T-helper 17 cell (primary cell): ENCODE measurements at regions not wholly inside any gene's neighbourhood (a gene's known extent, or its start where the extent isn't known, plus 50 kb on each side); places are given as distances from the start of the nearest gene placed in this dataset.

Source experiments
- ATAC-seq: fragments of 150-1000 bp; cut with Tn5 transposase; 2 replicates; pipeline ENCODE4 v1.10.0; 2021; ENCODE audit warnings: mild to moderate bottlenecking, moderate library complexity
- DNase-seq, 3 donors: peaks; one replicate each; pipeline versions ENCODE4 v3.0.0 to v3.0.0-alpha.2; 2020 to 2021
- H3K9me3 ChIP-seq: one replicate; pipeline ENCODE4 v1.7.0; 2013; ENCODE audit warnings: low read length, mild to moderate bottlenecking; ENCODE audit not compliant: control insufficient read depth, poor library complexity, severe bottlenecking
- H3K27ac Mint-ChIP-seq: one replicate; pipeline ENCODE4 v1.8.0; 2022; ENCODE audit warnings: mild to moderate bottlenecking, moderate library complexity, mixed read lengths
- H3K27me3 Mint-ChIP-seq: one replicate; pipeline ENCODE4 v1.8.0; 2022; ENCODE audit warnings: mixed read lengths
- H3K36me3 Mint-ChIP-seq: one replicate; pipeline ENCODE4 v1.8.0; 2022; ENCODE audit warnings: low read depth, mixed read lengths
- H3K4me1 Mint-ChIP-seq: one replicate; pipeline ENCODE4 v1.8.0; 2022; ENCODE audit warnings: mild to moderate bottlenecking, mixed read lengths
- H3K4me3 Mint-ChIP-seq: one replicate; pipeline ENCODE4 v1.8.0; 2022; ENCODE audit warnings: mild to moderate bottlenecking, moderate library complexity, mixed read lengths

DNA sequence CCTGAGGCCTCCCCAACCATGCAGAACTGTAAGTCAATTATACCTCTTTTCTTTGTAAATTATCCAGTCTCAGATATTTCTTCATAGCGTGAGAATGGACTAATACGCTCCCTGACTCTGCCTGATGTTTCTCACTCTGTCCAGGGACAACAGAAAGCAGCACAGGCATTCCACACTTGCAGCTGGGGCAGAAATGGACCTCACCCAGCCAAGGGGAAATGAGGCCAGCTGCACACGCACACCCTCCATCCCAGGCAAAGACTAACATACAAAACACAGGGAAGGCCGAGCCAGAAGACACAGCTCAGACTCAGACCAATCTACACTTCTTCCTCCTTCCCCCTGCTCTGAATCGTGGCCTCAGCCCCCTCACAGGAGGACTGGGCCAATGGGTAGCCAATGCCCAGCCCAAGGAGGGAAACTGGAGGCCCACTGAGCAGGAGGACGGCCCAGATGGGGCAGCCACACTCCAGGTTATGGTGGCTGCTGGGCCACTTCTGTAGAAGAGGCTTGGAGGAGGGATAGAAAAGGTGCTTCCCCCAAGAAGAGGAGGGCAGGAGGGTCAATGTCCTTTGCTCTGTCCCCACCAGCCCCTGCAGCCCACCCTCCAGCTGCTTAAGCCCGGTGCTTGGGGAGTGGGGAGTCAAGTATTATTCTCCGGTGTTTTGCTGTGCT, 228.4 kb downstream of the NPHP4 start:
- Mint-ChIP-seq H3K36me3 (no peaks in the 10 kb centered on the region), H3K4me3 (no peak overlapping the region), H3K4me1 (no peaks in the 10 kb centered on the region), H3K27me3 (peaks cover 51% of the 10 kb centered on the region), H3K27ac (no peak overlapping the region)
- DNase-seq (no peak), ATAC-seq (no peak)
- no peaks in the 10 kb centered on the region for H3K9me3 ChIP-seq

DNA sequence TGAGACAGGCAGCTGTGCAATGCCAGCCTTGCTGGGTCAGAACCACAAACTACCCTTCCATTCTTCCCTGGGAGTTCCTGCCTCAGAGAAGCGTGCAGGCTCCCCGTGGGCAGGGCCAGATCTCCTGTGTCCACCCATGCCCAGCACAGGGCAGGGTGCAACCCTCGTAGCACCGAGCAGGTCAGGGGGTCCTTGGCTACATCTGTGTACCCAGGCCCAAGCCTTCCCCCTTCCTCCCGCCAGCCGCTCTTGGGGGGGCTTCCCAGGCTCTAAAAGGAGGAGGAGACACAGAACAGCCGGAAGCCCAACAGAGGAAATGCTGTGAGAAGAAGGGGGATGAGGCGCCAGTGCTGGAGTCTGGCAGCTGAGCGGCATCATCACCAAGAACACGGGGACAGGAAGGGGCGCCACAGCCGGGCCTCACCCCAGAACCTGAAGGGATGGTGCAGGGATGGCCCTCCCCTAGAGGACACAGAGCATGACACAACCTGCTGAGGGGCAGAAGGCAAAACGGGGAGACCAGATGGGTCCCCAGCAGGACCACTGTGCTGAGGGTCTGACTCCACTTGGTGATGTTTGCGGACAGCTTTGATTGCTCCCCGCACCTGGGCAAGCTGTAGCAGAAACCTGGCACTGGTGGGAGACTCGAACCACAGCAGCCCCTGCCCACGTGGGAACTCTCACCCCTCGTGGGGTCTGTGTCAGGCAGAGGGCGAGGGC, 233.2 kb downstream of the NPHP4 start:
- no peaks in the 10 kb centered on the region for H3K9me3 ChIP-seq
- Mint-ChIP-seq H3K27ac (no peak overlapping the region), H3K4me1 (no peaks in the 10 kb centered on the region), H3K27me3 (peaks cover 38% of the 10 kb centered on the region), H3K4me3 (no peak overlapping the region), H3K36me3 (no peaks in the 10 kb centered on the region)
- ATAC-seq (no peak), DNase-seq (no peak)

DNA sequence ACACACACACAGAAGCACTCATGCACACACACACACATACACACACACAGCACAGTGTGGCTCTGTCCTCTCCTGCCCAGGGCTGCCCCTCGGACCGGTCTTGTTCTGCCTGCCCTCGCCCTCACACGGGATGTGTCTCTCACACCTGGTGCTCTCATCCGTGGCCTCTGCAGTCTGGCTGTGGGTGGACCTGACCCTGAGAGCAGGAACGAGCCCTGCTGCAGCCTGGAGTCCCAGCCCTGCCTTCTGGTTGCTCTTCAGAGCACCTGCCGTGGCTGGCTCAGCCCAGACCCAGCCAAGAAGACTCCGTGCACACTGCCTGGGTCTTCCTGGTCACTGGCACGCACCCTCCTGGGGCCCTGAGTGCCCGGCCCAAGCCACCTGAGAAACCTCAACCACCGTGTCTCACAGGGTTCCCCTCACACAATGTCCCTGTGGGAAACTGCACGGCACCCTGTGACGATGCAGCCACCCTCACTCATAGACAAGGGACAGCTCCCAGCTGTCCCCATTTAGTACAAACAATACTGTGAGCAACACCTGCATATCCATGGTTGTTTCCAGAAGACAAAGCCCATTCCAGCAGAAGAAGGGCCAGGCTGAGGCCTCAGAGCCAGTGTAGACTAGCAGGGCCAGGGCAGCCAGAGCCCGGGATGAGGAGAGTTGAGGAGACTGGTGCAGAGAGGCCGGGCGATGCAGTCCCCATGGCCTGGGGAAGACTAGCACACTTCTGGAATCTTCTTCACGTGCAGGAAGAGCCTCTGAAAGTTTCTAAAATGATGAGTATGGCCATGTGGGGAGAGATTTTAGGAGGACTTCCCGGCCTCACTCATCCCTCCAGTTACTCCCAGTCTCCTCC, 234.0 kb downstream of the NPHP4 start:
- Mint-ChIP-seq H3K27ac (no peak overlapping the region), H3K4me3 (no peak overlapping the region), H3K36me3 (no peaks in the 10 kb centered on the region), H3K4me1 (no peaks in the 10 kb centered on the region), H3K27me3 (peaks cover 38% of the 10 kb centered on the region)
- DNase-seq (no peak), ATAC-seq (no peak)
- no peaks in the 10 kb centered on the region for H3K9me3 ChIP-seq

DNA sequence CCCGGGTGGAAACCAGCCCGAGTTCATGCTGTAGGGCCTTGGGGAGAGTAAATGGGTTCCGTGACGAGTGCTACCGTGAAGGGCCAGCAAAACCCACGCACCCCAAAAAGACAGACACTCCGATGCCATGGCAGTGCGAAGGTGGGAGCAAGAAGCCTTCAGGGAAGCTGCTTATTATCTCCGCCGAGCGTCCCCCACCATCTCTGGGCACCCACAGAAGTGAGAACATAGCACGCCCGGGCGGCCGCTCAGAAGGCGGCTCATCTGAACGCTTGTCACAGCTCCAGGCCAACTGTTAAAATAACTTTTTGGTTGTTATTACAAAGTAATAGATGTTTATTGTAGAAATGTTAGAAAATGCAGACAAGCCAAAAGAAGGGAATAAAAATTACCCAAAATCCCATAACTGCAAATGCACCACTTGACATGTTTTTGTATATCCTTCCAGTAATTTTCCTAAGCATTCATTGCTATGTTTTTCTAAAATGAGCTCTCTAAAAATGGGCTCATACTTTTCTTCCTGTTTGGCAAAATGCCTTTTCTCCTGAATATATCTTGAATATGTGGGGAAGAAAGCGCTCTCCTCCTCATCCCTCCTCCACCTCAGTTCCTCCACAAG, 234.9 kb downstream of the NPHP4 start:
- no peaks in the 10 kb centered on the region for H3K4me1 Mint-ChIP-seq
- H3K9me3 ChIP-seq: no peaks in the 10 kb centered on the region
- ATAC-seq: no peak
- no peak for DNase-seq
- peaks cover 42% of the 10 kb centered on the region for H3K27me3 Mint-ChIP-seq
- H3K36me3 Mint-ChIP-seq: no peaks in the 10 kb centered on the region
- H3K27ac Mint-ChIP-seq: no peak overlapping the region
- H3K4me3 Mint-ChIP-seq: no peak overlapping the region

DNA sequence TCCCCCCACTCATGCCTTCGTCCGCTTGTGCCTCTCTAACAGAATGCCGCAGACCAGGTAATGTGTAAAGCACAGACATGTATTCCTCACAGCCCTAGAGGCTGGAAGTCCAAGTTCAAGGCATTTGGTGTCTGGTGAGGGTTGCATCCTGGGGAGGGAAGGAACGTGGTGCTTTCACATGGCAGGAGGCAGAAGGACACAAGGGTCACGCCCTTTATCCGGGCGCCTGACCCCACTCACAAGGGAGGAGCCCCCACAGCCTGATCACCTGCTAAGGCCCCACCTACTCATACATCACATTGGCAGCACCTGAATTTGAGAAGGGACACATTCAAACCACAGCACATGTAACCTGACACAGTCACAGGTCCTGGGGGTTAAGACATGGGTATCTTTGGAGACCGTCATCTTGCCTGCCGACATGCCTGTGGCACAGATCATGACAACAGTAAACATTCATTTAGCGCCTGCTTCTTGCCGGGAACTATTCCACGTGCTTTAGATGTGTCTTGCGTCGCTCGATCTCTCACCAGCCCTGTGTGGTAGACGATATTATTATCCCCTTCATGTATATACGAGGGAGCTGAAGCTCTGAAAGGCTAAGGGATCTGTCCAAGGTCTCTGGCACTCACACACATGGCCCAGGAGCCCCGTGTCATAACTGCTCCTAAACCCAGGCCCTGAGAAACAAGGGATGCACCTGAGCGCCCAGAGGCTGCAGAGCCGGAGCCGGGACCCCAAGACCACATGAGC, 235.6 kb downstream of the NPHP4 start:
- no peaks in the 10 kb centered on the region for H3K4me1 Mint-ChIP-seq
- no peaks in the 10 kb centered on the region for H3K9me3 ChIP-seq
- H3K36me3 Mint-ChIP-seq: no peaks in the 10 kb centered on the region
- DNase-seq: no peak
- H3K4me3 Mint-ChIP-seq: peak overlapping the region; percentile 15
- peaks cover 37% of the 10 kb centered on the region for H3K27me3 Mint-ChIP-seq
- H3K27ac Mint-ChIP-seq: no peak overlapping the region
- no peak for ATAC-seq

DNA sequence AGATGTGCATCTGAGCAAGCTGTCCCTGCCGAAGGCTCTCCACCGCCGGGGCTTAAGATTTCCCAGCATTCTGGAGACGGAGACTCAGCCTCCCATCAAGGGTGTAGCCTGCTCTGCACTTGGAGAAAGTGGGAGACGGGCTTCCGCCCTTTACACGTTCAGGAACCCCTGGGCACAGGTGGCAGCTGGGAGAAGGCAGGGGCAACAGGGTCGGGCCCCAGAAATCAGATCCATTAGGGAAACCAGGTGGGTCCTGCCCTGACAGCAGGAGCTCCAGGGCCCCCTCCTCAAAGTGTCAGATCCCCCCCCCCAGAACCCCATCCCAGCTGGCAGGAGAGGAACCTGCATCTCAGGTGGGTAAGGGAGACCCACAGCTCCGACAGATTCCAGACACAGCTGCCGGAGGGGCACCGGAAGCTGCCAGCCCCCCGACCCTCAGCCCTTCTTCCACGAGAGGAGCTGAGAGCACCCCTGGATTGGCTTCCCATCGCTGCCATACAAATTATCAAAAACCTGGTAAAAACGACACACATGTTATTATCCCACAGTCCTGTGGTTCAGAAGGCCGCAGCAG, 236.6 kb downstream of the NPHP4 start:
- Mint-ChIP-seq H3K36me3 (no peaks in the 10 kb centered on the region), H3K27ac (no peak overlapping the region), H3K27me3 (peaks cover 37% of the 10 kb centered on the region), H3K4me1 (no peaks in the 10 kb centered on the region), H3K4me3 (no peak overlapping the region)
- H3K9me3 ChIP-seq: no peaks in the 10 kb centered on the region
- DNase-seq (no peak), ATAC-seq (no peak)

DNA sequence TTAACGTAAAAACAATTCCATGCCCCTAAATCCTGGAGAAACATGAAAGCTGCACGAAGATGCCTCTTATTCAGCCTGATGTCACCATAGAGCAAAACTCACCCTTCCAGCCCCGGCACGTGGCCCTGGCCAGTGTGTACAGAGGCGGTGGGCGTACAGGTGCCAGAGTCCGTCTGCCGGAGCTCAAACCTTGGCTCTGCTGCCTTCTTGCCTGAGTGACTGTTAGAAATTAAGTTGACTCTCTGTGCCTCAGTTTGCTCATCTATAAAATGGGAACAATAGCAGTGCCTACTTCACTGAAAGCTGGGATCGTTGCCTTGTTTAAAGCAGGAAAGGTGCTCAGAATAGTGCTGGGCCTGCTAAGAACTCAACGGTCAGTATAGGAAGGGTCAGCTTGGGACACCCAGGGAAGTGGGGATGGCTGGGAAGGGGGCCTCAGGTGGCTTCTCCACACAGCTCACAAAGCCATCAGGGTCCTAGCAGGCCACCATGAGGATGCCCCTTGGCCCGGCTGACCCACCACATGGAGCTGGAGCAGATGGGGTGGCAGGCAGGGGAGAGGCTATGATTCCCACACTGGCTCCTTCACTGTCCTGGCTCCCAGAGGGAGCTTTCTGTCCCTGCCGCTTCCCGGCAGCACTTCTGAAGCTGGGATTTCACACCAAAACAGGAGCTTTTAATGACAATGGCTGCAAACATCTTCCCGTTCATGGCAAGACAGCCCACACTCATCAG, 237.2 kb downstream of the NPHP4 start:
- no peak overlapping the region for H3K4me3 Mint-ChIP-seq
- no peaks in the 10 kb centered on the region for H3K9me3 ChIP-seq
- no peak overlapping the region for H3K27ac Mint-ChIP-seq
- peaks cover under 1% of the 10 kb centered on the region for H3K36me3 Mint-ChIP-seq
- no peak for DNase-seq
- no peak for ATAC-seq
- H3K4me1 Mint-ChIP-seq: peaks cover under 1% of the 10 kb centered on the region
- H3K27me3 Mint-ChIP-seq: peaks cover 43% of the 10 kb centered on the region

DNA sequence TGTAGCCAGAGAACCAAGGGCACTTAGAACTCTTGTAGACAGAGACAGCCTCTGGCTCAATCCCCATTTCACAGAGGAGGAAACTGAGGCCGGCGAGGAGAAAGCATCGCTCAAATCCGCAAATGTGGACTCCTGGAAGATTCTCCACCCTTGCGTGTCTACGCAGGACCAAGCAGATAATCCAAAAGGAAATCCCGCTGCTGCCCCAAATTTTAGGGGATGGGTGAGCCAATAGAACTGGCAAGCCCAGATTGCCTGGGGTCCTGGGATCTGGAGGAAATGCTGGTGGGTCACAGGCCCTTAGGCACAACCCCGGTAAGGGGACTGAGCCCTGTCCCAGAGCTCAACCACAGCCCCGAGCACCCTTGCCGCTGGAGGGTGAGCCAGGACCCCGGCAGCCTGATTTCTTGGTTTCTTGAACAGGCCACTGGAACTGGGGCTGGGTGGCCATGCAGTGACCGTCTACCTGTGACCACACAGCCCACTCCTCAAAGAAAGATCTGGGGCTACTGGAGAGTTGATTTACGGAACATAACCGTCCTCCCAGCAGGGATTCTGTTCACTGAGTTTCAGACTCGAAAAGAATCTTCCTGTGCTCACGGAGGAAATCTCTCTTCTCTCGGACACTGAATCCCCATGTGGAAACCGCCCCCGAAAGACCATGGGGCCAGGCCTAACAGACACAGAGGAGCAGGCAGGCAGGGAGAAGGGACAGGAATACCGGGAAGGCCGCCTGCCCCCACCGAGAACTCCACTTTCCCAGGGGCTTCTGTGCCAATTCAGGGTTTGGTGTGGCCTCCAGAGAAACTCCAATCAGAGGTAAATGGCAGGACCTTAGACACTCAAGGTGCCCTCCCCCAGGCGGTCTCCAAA, 238.4 kb downstream of the NPHP4 start:
- DNase-seq: no peak
- no peak overlapping the region for H3K4me3 Mint-ChIP-seq
- H3K9me3 ChIP-seq: no peaks in the 10 kb centered on the region
- H3K27me3 Mint-ChIP-seq: peaks cover 44% of the 10 kb centered on the region
- H3K27ac Mint-ChIP-seq: no peak overlapping the region
- H3K36me3 Mint-ChIP-seq: peaks cover 3% of the 10 kb centered on the region
- peaks cover 3% of the 10 kb centered on the region for H3K4me1 Mint-ChIP-seq
- no peak for ATAC-seq

DNA sequence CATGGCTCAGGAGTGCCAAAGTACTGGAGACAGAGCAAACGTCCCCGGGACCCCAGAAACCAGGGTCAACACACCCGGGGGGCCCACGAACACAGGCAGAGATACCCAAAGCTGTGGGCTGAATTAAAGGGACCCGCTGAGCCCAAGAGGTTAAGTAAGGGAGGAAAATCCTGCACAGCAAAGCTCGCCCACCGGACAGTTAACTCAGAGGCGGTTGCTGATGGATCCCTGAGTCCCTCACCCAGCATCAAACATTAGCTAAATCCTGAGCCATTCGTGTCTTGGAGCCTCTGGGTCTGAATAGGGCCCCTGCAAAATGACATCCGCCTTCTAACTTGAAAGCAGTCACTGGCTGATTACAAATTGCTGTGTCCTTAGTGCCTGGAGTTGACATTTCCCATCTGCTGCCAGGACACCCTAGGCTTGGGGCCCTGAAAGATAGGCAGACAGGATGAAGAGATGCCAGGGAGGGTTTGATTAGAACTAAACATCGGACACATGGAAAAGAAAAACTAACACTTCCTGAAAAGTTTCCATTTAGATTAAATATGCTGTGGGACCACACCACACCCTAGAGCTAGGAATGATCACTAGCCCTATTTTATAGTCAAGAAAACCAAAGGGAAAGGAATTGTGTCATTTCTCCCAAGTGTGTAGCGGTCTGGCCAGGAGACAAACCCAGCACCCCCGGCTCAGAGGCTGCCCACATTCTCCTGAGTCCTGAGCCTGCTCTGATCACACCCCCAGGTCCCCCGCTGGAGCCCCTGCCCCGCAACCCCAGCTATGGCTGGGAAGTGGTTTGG, 239.3 kb downstream of the NPHP4 start:
- peaks cover 3% of the 10 kb centered on the region for H3K4me1 Mint-ChIP-seq
- H3K9me3 ChIP-seq: no peaks in the 10 kb centered on the region

DNA sequence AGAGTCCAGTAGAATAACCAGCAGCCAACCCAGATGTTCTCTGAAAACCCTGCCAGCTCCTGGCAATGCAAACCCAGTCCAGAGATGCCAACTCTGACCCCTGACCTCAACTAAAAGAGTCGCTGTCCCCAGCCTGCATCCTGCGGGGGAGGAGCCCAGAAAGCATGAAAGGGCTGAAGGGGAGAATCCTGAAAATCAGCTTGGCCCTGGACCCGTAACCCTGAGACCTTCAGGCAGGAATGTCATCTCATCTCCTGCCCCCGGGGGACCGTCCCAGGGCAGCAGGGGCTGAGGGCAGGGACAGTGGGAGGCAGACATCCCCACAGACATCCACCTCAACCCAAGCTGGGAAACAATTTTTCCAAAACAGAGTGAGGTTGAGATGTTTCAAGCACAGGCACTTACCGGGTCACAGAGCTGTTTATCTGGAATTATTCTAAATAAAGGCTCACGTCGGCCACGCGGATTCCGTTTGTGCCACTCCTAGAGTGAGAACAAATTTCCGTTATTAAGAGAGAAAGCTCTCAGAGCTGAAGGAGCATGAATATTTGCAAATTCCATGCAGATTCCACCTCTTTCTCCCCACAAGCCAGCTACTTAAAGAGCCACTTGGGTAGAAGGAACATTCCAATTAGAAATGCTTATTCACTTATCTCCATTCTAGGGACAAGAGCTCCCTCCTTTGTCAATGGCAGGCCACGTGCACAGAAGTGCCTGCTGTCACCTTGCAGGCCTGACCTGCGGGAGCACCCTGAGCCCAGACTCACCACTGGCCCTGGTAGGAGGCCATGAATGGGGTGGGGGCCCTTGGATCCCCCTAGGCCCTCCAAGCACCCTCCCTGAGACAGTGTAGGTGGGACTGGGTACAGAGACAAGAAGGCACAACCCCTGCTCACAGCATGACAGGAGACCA, 240.1 kb downstream of the NPHP4 start:
- Mint-ChIP-seq H3K36me3 (peaks cover 3% of the 10 kb centered on the region), H3K4me1 (peaks cover 3% of the 10 kb centered on the region), H3K27ac (no peak overlapping the region), H3K4me3 (no peak overlapping the region), H3K27me3 (peaks cover 31% of the 10 kb centered on the region)
- DNase-seq (no peak), ATAC-seq (no peak)
- no peaks in the 10 kb centered on the region for H3K9me3 ChIP-seq

More for the DNA sequence above, 239.3 kb downstream of the NPHP4 start:
- DNase-seq (no peak), ATAC-seq (no peak)
- H3K27ac Mint-ChIP-seq: no peak overlapping the region
- H3K36me3 Mint-ChIP-seq: peaks cover 3% of the 10 kb centered on the region
- H3K27me3 Mint-ChIP-seq: peaks cover 35% of the 10 kb centered on the region
- no peak overlapping the region for H3K4me3 Mint-ChIP-seq
